SH-SY5Y (cell line): ENCODE measurements at regions not wholly inside any gene's neighbourhood (a gene's known extent, or its start where the extent isn't known, plus 50 kb on each side); places are given as distances from the start of the nearest gene placed in this dataset.

ENCODE experiments used
- GATA2 ChIP-seq: IDR thresholded peaks from 2 replicates; pipeline ENCODE4 v1.6.1; 2011; ENCODE audit warnings: mild to moderate bottlenecking, low read depth, low read length
- GATA3 ChIP-seq: IDR thresholded peaks from 2 replicates; pipeline ENCODE4 v1.6.1; 2011; ENCODE audit warnings: low read depth, mild to moderate bottlenecking, low read length, moderate library complexity

- TF ChIP-seq GATA2 (no peak), GATA3 (no peak)
Observed at GRCh38 chr3:8443829-8444791, 57.5 kb upstream of the LMCD1 start.
